Neural cell (in vitro differentiated cells): ENCODE measurements at regions not wholly inside any gene's neighbourhood (a gene's known extent, or its start where the extent isn't known, plus 50 kb on each side); places are given as distances from the start of the nearest gene placed in this dataset.

Experiments
- EP300 ChIP-seq: fragments of 450-650 bp; conservative IDR thresholded peaks from 2 replicates; pipeline ENCODE4 v1.6.1; 2014; ENCODE audit warnings: antibody characterized with exemption, mild to moderate bottlenecking, moderate library complexity; ENCODE audit not compliant: poor library complexity, severe bottlenecking
- EZH2 ChIP-seq: fragments of 200-600, 300-800 bp; shearing (Covaris generic), sonication (generic); IDR thresholded peaks from 2 replicates; pipeline ENCODE4 v1.6.1; 2014; ENCODE audit warnings: antibody characterized with exemption, low read length, borderline replicate concordance, mild to moderate bottlenecking; ENCODE audit not compliant: insufficient read depth, poor library complexity, severe bottlenecking
- MXI1 ChIP-seq: fragments of 450-650 bp; conservative IDR thresholded peaks from 2 replicates; pipeline ENCODE4 v1.6.1; 2014; ENCODE audit warnings: antibody characterized with exemption, mild to moderate bottlenecking; ENCODE audit not compliant: poor library complexity, severe bottlenecking
- POLR2AphosphoS5 ChIP-seq: IDR thresholded peaks from 2 replicates; pipeline ENCODE4 v1.6.1; 2012
- RAD21 ChIP-seq: fragments of 450-650 bp; conservative IDR thresholded peaks from 2 replicates; pipeline ENCODE4 v1.6.1; 2014; ENCODE audit warnings: antibody characterized with exemption, mild to moderate bottlenecking, moderate library complexity
- REST ChIP-seq: IDR thresholded peaks from 2 replicates; pipeline ENCODE4 v1.6.1; 2012; ENCODE audit warnings: borderline replicate concordance
- SMC3 ChIP-seq: fragments of 450-650 bp; conservative IDR thresholded peaks from 2 replicates; pipeline ENCODE4 v1.6.1; 2014; ENCODE audit warnings: antibody characterized with exemption, mild to moderate bottlenecking, moderate library complexity; ENCODE audit not compliant: poor library complexity
- TAF1 ChIP-seq: IDR thresholded peaks from 2 replicates; pipeline ENCODE4 v1.6.1; 2012; ENCODE audit warnings: low read depth
- TF ChIP-seq, protein P1 (sequence below): fragments of 450-650 bp; IDR thresholded peaks from 2 replicates; pipeline ENCODE4 v1.5.1; 2014; ENCODE audit warnings: antibody characterized with exemption, mild to moderate bottlenecking, moderate library complexity; ENCODE audit not compliant: poor library complexity, severe bottlenecking

- TF ChIP-seq REST (no peak), EZH2 (no peak), EP300 (no peak), POLR2AphosphoS5 (no peak), TAF1 (no peak), SMC3 (no peak), RAD21 (no peak), MXI1 (no peak)
- TF ChIP-seq, protein P1, sequence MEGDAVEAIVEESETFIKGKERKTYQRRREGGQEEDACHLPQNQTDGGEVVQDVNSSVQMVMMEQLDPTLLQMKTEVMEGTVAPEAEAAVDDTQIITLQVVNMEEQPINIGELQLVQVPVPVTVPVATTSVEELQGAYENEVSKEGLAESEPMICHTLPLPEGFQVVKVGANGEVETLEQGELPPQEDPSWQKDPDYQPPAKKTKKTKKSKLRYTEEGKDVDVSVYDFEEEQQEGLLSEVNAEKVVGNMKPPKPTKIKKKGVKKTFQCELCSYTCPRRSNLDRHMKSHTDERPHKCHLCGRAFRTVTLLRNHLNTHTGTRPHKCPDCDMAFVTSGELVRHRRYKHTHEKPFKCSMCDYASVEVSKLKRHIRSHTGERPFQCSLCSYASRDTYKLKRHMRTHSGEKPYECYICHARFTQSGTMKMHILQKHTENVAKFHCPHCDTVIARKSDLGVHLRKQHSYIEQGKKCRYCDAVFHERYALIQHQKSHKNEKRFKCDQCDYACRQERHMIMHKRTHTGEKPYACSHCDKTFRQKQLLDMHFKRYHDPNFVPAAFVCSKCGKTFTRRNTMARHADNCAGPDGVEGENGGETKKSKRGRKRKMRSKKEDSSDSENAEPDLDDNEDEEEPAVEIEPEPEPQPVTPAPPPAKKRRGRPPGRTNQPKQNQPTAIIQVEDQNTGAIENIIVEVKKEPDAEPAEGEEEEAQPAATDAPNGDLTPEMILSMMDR = no peak
Observed at GRCh38 chr2:18066066-18066465, 187.6 kb downstream of the KCNS3 start.
